ENCODE measurements at regions not wholly inside any gene's neighbourhood (a gene's known extent, or its start where the extent isn't known, plus 50 kb on each side); places are given as distances from the start of the nearest gene placed in this dataset.
"Not testable (repeated sequence)": the region's sequence is repeated elsewhere in the genome, so short reads cannot be mapped to it uniquely, and the experiment has no call there.

DNA sequence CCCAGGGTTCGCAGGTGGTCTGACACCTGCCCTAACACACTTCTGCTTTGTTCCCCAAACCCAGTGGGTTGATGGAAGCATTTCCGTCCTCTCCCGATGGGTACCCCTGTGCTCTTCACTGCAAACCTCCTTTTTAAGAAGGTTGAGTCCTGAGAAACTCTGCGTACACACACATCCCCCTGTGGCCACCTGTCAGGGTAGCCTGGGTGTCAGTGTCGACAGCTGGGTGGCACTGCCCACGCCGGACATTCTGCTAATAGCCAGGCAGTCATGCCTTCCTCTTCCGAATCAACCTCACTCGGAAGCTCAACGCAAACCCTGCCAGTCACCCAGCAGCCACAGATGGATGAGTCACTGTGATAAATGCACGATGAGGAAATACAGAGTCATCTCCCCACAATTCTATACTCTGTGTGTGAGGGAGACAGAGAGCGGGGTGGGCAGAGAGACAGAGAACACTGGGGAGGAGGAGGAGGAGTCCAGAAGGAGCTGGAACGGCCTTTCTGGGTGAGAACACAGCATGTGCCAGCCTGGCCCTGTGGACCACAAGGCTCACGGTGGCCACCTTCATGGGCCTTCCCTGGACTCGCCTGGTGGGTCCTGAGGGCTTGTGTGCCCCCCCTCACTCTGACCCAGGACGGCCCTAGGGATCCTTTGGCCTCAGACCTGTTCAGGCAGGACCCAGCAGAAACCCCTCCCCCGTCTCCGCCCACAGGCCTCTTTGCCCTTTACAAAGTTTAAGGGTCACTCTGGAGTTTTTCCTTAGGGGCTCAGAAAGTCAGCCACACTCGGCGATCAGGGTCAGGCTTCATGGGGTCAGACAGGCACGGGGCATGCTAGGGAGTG lies 4477.7 kb upstream of the TPTE start:
- not testable (repeated sequence) for TF ChIP-seq EZH2 (IDR thresholded peaks at IDR 0.05); POLR2AphosphoS5 (IDR thresholded peaks at IDR 0.05; ENCODE audit: borderline replicate concordance, low read depth, low read length)

Data from SK-N-MC (cell line).